Hematopoietic multipotent progenitor cell (in vitro differentiated cells): ENCODE measurements at regions not wholly inside any gene's neighbourhood (a gene's known extent, or its start where the extent isn't known, plus 50 kb on each side); places are given as distances from the start of the nearest gene placed in this dataset.
"Not testable (repeated sequence)": the region's sequence is repeated elsewhere in the genome, so short reads cannot be mapped to it uniquely, and the experiment has no call there.

Experiments used
- DNase-seq, 3 donors: peaks; one replicate each; pipeline ENCODE4 v3.0.0-alpha.2; 2011 to 2015; ENCODE audit warnings: low read depth in 2 of 3, low spot score in 2 of 3

GRCh38 chr7:149992366-149992765 lies 118.6 kb downstream of the ATP6V0E2 start:
- DNase-seq, result not testable (repeated sequence)

- not testable (repeated sequence) for DNase-seq
Observed at GRCh38 chr7:149995369-149996026, 121.7 kb downstream of the ATP6V0E2 start.

- DNase-seq, result peak in 1 of 3 donors; percentile 30
Observed at GRCh38 chr7:150000780-150001599, 127.2 kb downstream of the ATP6V0E2 start.

GRCh38 chr7:150003304-150003810 lies 129.6 kb downstream of the ATP6V0E2 start:
- no peak for DNase-seq

- DNase-seq, result not testable (repeated sequence)
Observed at GRCh38 chr7:150003973-150004372, 130.2 kb downstream of the ATP6V0E2 start.

GRCh38 chr7:150004843-150005242 lies 131.1 kb downstream of the ATP6V0E2 start:
- DNase-seq, result not testable (repeated sequence)

- not testable (repeated sequence) for DNase-seq
Observed at GRCh38 chr7:150009620-150010303, 136.0 kb downstream of the ATP6V0E2 start.

GRCh38 chr7:150016651-150017189 lies 143.0 kb downstream of the ATP6V0E2 start:
- DNase-seq, result not testable (repeated sequence)

GRCh38 chr7:150020210-150020609 lies 146.4 kb downstream of the ATP6V0E2 start:
- not testable (repeated sequence) for DNase-seq

- DNase-seq, result not testable (repeated sequence)
Observed at GRCh38 chr7:150024550-150025490, 151.1 kb downstream of the ATP6V0E2 start.

- not testable (repeated sequence) for DNase-seq
Observed at GRCh38 chr7:150025802-150026201, 152.0 kb downstream of the ATP6V0E2 start.

- not testable (repeated sequence) for DNase-seq
Observed at GRCh38 chr7:150028344-150029012, 154.7 kb downstream of the ATP6V0E2 start.

- not testable (repeated sequence) for DNase-seq
Observed at GRCh38 chr7:150029013-150029389, 155.2 kb downstream of the ATP6V0E2 start.

GRCh38 chr7:150031733-150032132 lies 158.0 kb downstream of the ATP6V0E2 start:
- not testable (repeated sequence) for DNase-seq

- DNase-seq, result not testable (repeated sequence)
Observed at GRCh38 chr7:150033711-150034110, 159.9 kb downstream of the ATP6V0E2 start.

GRCh38 chr7:150035769-150036168 lies 162.0 kb downstream of the ATP6V0E2 start:
- not testable (repeated sequence) for DNase-seq

GRCh38 chr7:150039061-150039460 lies 165.3 kb downstream of the ATP6V0E2 start:
- not testable (repeated sequence) for DNase-seq

GRCh38 chr7:150042281-150042680 lies 168.5 kb downstream of the ATP6V0E2 start:
- not testable (repeated sequence) for DNase-seq

GRCh38 chr7:150044771-150045170 lies 171.0 kb downstream of the ATP6V0E2 start:
- DNase-seq, result peak in 2 of 3 donors; percentile 50 to 68
